Lung (tissue), 11 donors: ENCODE measurements at regions not wholly inside any gene's neighbourhood (a gene's known extent, or its start where the extent isn't known, plus 50 kb on each side); places are given as distances from the start of the nearest gene placed in this dataset.

ENCODE experiments used
- ATAC-seq: fragments of 200-7000 bp; cut with Tn5 transposase; one replicate; pipeline ENCODE4 v1.9.1; 2020; ENCODE audit warnings: moderate number of reproducible peaks; ENCODE audit not compliant: insufficient read depth, low FRiP score
- DNase-seq, 3 donors: peaks; one replicate each; pipeline ENCODE4 v3.0.0-alpha.2; 2013 to 2017
- H3K27ac ChIP-seq, 2 donors: one replicate each; pipeline ENCODE4 v1.5.1; 2013; ENCODE audit warnings: mild to moderate bottlenecking in 2 of 2, moderate library complexity in 2 of 2, control low read depth in 1 of 2, inconsistent platforms in 1 of 2, low read depth in 1 of 2, low read length in 1 of 2
- H3K27me3 ChIP-seq, 3 donors: one replicate each; pipeline ENCODE4 v1.5.1; 2013; ENCODE audit warnings: low read length in 2 of 3; ENCODE audit not compliant: control insufficient read depth in 3 of 3, insufficient read depth in 3 of 3
- H3K36me3 ChIP-seq, 4 donors: one replicate each; pipeline ENCODE4 v1.5.1; 2013; ENCODE audit warnings: low read length in 4 of 4, mild to moderate bottlenecking in 1 of 4, moderate library complexity in 1 of 4; ENCODE audit not compliant: control insufficient read depth in 4 of 4, insufficient read depth in 4 of 4
- H3K4me1 ChIP-seq, 5 donors: one replicate each; pipeline ENCODE4 v1.5.1; 2013; ENCODE audit warnings: low read length in 5 of 5, mild to moderate bottlenecking in 2 of 5, moderate library complexity in 1 of 5; ENCODE audit not compliant: control insufficient read depth in 5 of 5, insufficient read depth in 5 of 5
- H3K4me3 ChIP-seq: one replicate; pipeline ENCODE4 v1.5.1; 2013; ENCODE audit warnings: mild to moderate bottlenecking, control low read depth, moderate library complexity
- H3K9ac ChIP-seq, 2 donors: one replicate each; pipeline ENCODE4 v1.5.1; 2013; ENCODE audit warnings: low read length in 2 of 2, control low read depth in 1 of 2; ENCODE audit not compliant: insufficient read depth in 1 of 2
- H3K9me3 ChIP-seq, 4 donors: one replicate each; pipeline ENCODE4 v1.5.1; 2013; ENCODE audit warnings: low read length in 3 of 4, mild to moderate bottlenecking in 1 of 4, moderate library complexity in 1 of 4; ENCODE audit not compliant: control insufficient read depth in 4 of 4, insufficient read depth in 3 of 4
- CTCF ChIP-seq: IDR thresholded peaks from 2 replicates; pipeline ENCODE4 v1.5.1; 2012; ENCODE audit warnings: mild to moderate bottlenecking; ENCODE audit errors: control extremely low read depth, extremely low read depth
- WGBS, 2 donors: extraction: QIAGEN DNeasy Blood & Tissue Kit; methylation state at CpG; one replicate each; pipeline ENCODE4 v1.1.7; 2013; 5-methylcytosine and 5-hydroxymethylcytosine counted together
- donor health status: control.
- donor health status: control.
- donor health status: Bipolar disorder and iron deficiency.
- donor health status: healthy.
- donor health status: DM: yes; HTN: yes; CAD: no.

GRCh38 chr1:57655161-57655560, 231.3 kb upstream of the DAB1 start:
- no peak for TF ChIP-seq CTCF
- Histone ChIP-seq H3K4me3 (no peak overlapping the region), H3K4me1 (no peaks in the 10 kb centered on the region), H3K9me3 (no peaks in the 10 kb centered on the region), H3K9ac (no peak overlapping the region), H3K27me3 (no peaks in the 10 kb centered on the region), H3K36me3 (no peaks in the 10 kb centered on the region), H3K27ac (no peak overlapping the region)
- 60 to 91% methylated on average over 3 of the region's 3 CpGs for WGBS, 2 donors
- ATAC-seq, result no peak
- no peak for DNase-seq

GRCh38 chr1:57644667-57645066, 220.8 kb upstream of the DAB1 start:
- Histone ChIP-seq H3K4me1 (no peaks in the 10 kb centered on the region), H3K9me3 (no peaks in the 10 kb centered on the region), H3K27me3 (no peaks in the 10 kb centered on the region), H3K27ac (no peak overlapping the region), H3K4me3 (no peak overlapping the region), H3K9ac (no peak overlapping the region), H3K36me3 (no peaks in the 10 kb centered on the region)
- no peak for TF ChIP-seq CTCF
- DNase-seq (no peak), ATAC-seq (no peak)
- WGBS, 2 donors, result 95 to 100% methylated on average over 2 of the region's 2 CpGs

- DNase-seq (no peak), ATAC-seq (no peak)
- no peaks in the 10 kb centered on the region for H3K27me3 ChIP-seq
- H3K4me1 ChIP-seq, result peaks cover 0 to under 1% (median 0%) of the 10 kb centered on the region in 5 donors
- H3K9me3 ChIP-seq, result no peaks in the 10 kb centered on the region
- TF ChIP-seq CTCF, result no peak
- no peak overlapping the region for H3K27ac ChIP-seq
- 60 to 80% methylated on average over 1 of the region's 1 CpG for WGBS, 2 donors
- H3K4me3 ChIP-seq, result no peak overlapping the region
- no peak overlapping the region for H3K9ac ChIP-seq
- no peaks in the 10 kb centered on the region for H3K36me3 ChIP-seq
Measured at GRCh38 chr1:57638239-57638638, 214.4 kb upstream of the DAB1 start.

- 24 to 87% methylated on average over 2 of the region's 2 CpGs for WGBS, 2 donors
- H3K9ac ChIP-seq, result no peak overlapping the region
- no peak overlapping the region for H3K27ac ChIP-seq
- H3K4me1 ChIP-seq, result peaks cover 0 to 6% (median 0%) of the 10 kb centered on the region in 5 donors
- H3K9me3 ChIP-seq, result no peaks in the 10 kb centered on the region
- H3K4me3 ChIP-seq, result no peak overlapping the region
- ATAC-seq (no peak), DNase-seq (no peak)
- TF ChIP-seq CTCF, result no peak
- no peaks in the 10 kb centered on the region for H3K27me3 ChIP-seq
- H3K36me3 ChIP-seq, result no peaks in the 10 kb centered on the region
Measured at GRCh38 chr1:57637155-57637554, 213.3 kb upstream of the DAB1 start.
